IMR-90 (cell line): ENCODE measurements at regions not wholly inside any gene's neighbourhood (a gene's known extent, or its start where the extent isn't known, plus 50 kb on each side); places are given as distances from the start of the nearest gene placed in this dataset.

ENCODE experiments used
- ATAC-seq: fragments of 200-7000 bp; cut with Tn5 transposase; 2 replicates; pipeline ENCODE4 v1.9.1; 2020; ENCODE audit warnings: low read depth, mild to moderate bottlenecking, moderate library complexity
- BruUV-seq: library from RNA; stranded (reverse); fragments of 400-500 nt; replicated peaks from 2 replicates; lab custom pipeline; 2021; lab: Mats Ljungman, UMichigan
- CTCF ChIA-PET: fragments of 300-600 bp; formaldehyde crosslinking; extraction: SDS; loops from one replicate; lab custom pipeline; 2021; ENCODE audit warnings: antibody characterized with exemption; lab: Yijun Ruan, JAX
- POLR2A ChIA-PET: fragments of 300-600 bp; sonication (Branson Sonifier 250); formaldehyde crosslinking; loops from one replicate; lab custom pipeline; 2022; ENCODE audit warnings: antibody characterized with exemption; ENCODE audit not compliant: unreplicated experiment; lab: Charles Lee
- DNase-seq: peaks from one replicate; pipeline ENCODE4 v3.0.0; 2013
- H2AFZ ChIP-seq: replicated peaks from 2 replicates; pipeline ENCODE3; 2013; ENCODE audit warnings: low read length, mild to moderate bottlenecking; ENCODE audit not compliant: poor library complexity
- H2AK5ac ChIP-seq: 2 replicates; pipeline ENCODE4 v1.6.1; 2013; ENCODE audit warnings: low read depth, low read length, inconsistent platforms
- H2AK9ac ChIP-seq: replicated peaks from 2 replicates; pipeline ENCODE3; 2013; ENCODE audit warnings: mild to moderate bottlenecking, low read depth, low read length, moderate library complexity; ENCODE audit not compliant: poor library complexity
- H2BK120ac ChIP-seq: 2 replicates; pipeline ENCODE4 v1.6.1; 2013; ENCODE audit warnings: low read depth, low read length, inconsistent platforms
- H2BK15ac ChIP-seq: 3 replicates; pipeline ENCODE4 v1.6.1; 2013; ENCODE audit warnings: low read depth, low read length, inconsistent platforms
- H2BK20ac ChIP-seq: 2 replicates; pipeline ENCODE4 v1.6.1; 2013; ENCODE audit warnings: low read depth, mild to moderate bottlenecking, inconsistent platforms, low read length, moderate library complexity
- H2BK5ac ChIP-seq: 2 replicates; pipeline ENCODE4 v1.6.1; 2013; ENCODE audit warnings: mild to moderate bottlenecking, low read depth, low read length, inconsistent platforms; ENCODE audit not compliant: poor library complexity, severe bottlenecking
- H3K14ac ChIP-seq: replicated peaks from 2 replicates; pipeline ENCODE4 v1.6.1; 2013; ENCODE audit warnings: low read depth, low read length, inconsistent platforms
- H3K18ac ChIP-seq: 2 replicates; pipeline ENCODE4 v1.6.1; 2013; ENCODE audit warnings: low read depth, low read length, control low read depth
- H3K23ac ChIP-seq: 2 replicates; pipeline ENCODE4 v1.6.1; 2013; ENCODE audit warnings: low read depth, low read length, inconsistent platforms
- H3K27ac ChIP-seq: 2 replicates; pipeline ENCODE4 v1.5.1; 2013; ENCODE audit warnings: mild to moderate bottlenecking, control low read depth, low read length; ENCODE audit not compliant: insufficient read depth
- H3K27me3 ChIP-seq: 2 replicates; pipeline ENCODE4 v1.6.1; 2013; ENCODE audit warnings: low read length; ENCODE audit not compliant: control insufficient read depth, insufficient read depth
- H3K36me3 ChIP-seq: 2 replicates; pipeline ENCODE4 v1.6.1; 2013; ENCODE audit warnings: low read length, mixed read lengths; ENCODE audit not compliant: control insufficient read depth, insufficient read depth
- H3K4ac ChIP-seq: 2 replicates; pipeline ENCODE4 v1.6.1; 2013; ENCODE audit warnings: low read depth, low read length, inconsistent platforms
- H3K4me1 ChIP-seq: 2 replicates; pipeline ENCODE4 v1.6.1; 2013; ENCODE audit warnings: low read length, mixed read lengths; ENCODE audit not compliant: control insufficient read depth, insufficient read depth
- H3K4me2 ChIP-seq: 2 replicates; pipeline ENCODE4 v1.6.1; 2013; ENCODE audit warnings: low read depth, mild to moderate bottlenecking, control low read depth, low read length, moderate library complexity
- H3K4me3 ChIP-seq: 2 replicates; pipeline ENCODE4 v1.5.1; 2013; ENCODE audit warnings: low read depth, mild to moderate bottlenecking, control low read depth, low read length, moderate library complexity; ENCODE audit not compliant: insufficient read depth
- H3K56ac ChIP-seq: 2 replicates; pipeline ENCODE4 v1.6.1; 2013; ENCODE audit warnings: low read length, inconsistent platforms; ENCODE audit not compliant: insufficient read depth; ENCODE audit errors: extremely low read depth
- H3K79me1 ChIP-seq, 2 experiments: 2 replicates each; pipeline ENCODE4 v1.6.1; 2013; ENCODE audit warnings: low read length in 2 of 2, inconsistent platforms in 1 of 2, low read depth in 1 of 2
- H3K9ac ChIP-seq: 2 replicates; pipeline ENCODE4 v1.6.1; 2013; ENCODE audit warnings: low read depth, low read length, control low read depth
- H3K9me1 ChIP-seq: 2 replicates; pipeline ENCODE4 v1.6.1; 2013; ENCODE audit warnings: low read length, inconsistent platforms; ENCODE audit not compliant: insufficient read depth
- H3K9me3 ChIP-seq: 2 replicates; pipeline ENCODE4 v1.6.1; 2013; ENCODE audit warnings: low read length; ENCODE audit not compliant: control insufficient read depth, insufficient read depth
- H4K20me1 ChIP-seq: 2 replicates; pipeline ENCODE4 v1.6.1; 2013; ENCODE audit warnings: low read length, inconsistent platforms; ENCODE audit not compliant: insufficient read depth
- H4K5ac ChIP-seq: 2 replicates; pipeline ENCODE4 v1.6.1; 2013; ENCODE audit warnings: mild to moderate bottlenecking, low read depth, low read length, control low read depth
- H4K8ac ChIP-seq, 2 experiments: 2 replicates each; pipeline ENCODE4 v1.6.1; 2013; ENCODE audit warnings: low read depth in 2 of 2, low read length in 2 of 2, control low read depth in 1 of 2, inconsistent platforms in 1 of 2
- H4K91ac ChIP-seq: 2 replicates; pipeline ENCODE4 v1.6.1; 2013; ENCODE audit warnings: low read depth, low read length, inconsistent platforms; ENCODE audit not compliant: insufficient read depth
- MAFK ChIP-seq: IDR thresholded peaks from 2 replicates; pipeline ENCODE4 v1.6.1; 2012; ENCODE audit warnings: low read depth, low read length, improper control_type of control experiment
- MAZ ChIP-seq: IDR thresholded peaks from 2 replicates; pipeline ENCODE4 v1.6.1; 2012; ENCODE audit warnings: low read depth, mild to moderate bottlenecking, low read length, improper control_type of control experiment, moderate library complexity, borderline replicate concordance
- MXI1 ChIP-seq: IDR thresholded peaks from 2 replicates; pipeline ENCODE4 v1.6.1; 2012; ENCODE audit warnings: low read depth, mild to moderate bottlenecking, low read length, moderate library complexity, borderline replicate concordance
- WGBS, 2 experiments: methylation state at CpG; one replicate each; pipeline versions ENCODE4 v1.1.5 to v1.1.7; 2013; ENCODE audit warnings: missing lambda C conversion rate in 2 of 2; ENCODE audit not compliant: insufficient read length in 1 of 2; ENCODE audit errors: extremely low coverage in 2 of 2; 5-methylcytosine and 5-hydroxymethylcytosine counted together
- dilution Hi-C: fragments of 300-500 bp; cut with HindIII; formaldehyde crosslinking; loops from one replicate; pipeline ENCODE4 v1.14.3; 2018; ENCODE audit warnings: low sequenced_read_pairs; ENCODE audit not compliant: unreplicated experiment
- in situ Hi-C: fragments of 300-500 bp; cut with MboI; formaldehyde crosslinking; loops from 3 replicates; pipeline ENCODE4 v1.14.3; 2019; ENCODE audit warnings: low sequenced_read_pairs, inconsistent platforms, mixed read lengths
- intact Hi-C: fragments of 100-400 bp; cut with micrococcal nuclease; formaldehyde crosslinking; loops from 2 replicates; pipeline ENCODE4 v1.10.0; 2022
- TF ChIP-seq, protein P1 (sequence below): fragments of 150-350 bp; IDR thresholded peaks from 2 replicates; pipeline ENCODE4 v1.6.1; 2016; ENCODE audit warnings: low read depth, mild to moderate bottlenecking, low read length, moderate library complexity, borderline replicate concordance

DNA sequence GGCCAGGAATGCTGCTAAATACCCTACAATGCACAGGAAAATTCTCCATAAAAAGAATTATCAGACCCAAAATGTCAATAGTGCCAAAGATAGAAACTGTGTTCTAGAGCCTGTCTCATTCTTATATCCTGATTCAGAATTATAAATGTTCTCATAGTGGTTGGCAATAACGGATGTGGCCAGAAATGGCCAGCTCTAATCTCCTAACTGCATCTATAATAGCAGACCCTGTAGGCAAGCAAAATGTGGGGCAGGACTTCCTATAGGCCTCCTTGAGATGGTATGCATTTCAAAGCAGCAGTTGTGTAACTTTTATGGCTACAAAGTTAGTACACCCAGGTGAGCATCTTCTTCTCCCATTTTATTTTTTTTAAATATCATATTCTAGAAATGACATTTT lies 95.9 kb upstream of the SGIP1 start:
- no peaks in the 10 kb centered on the region for H3K79me1 ChIP-seq
- H3K18ac ChIP-seq: peak overlapping the region; percentile 41; the same call in 1 of the 2 replicates
- H3K36me3 ChIP-seq: no peaks in the 10 kb centered on the region
- H3K14ac ChIP-seq: peak overlapping the region; percentile 32; the same call in 1 of the 2 replicates
- peak overlapping the region; percentile 44; the same call in 1 of the 2 replicates for H2AK5ac ChIP-seq
- H4K8ac ChIP-seq: peak overlapping the region in 1 of 2 experiments; percentile 23; a peak in 2 of 4 replicates
- peak overlapping the region; percentile 74; the same call in 1 of the 2 replicates for H2BK120ac ChIP-seq
- no peaks in the 10 kb centered on the region for H3K27me3 ChIP-seq
- H3K4me3 ChIP-seq: no peak overlapping the region
- peak overlapping the region; percentile 84 for H2BK5ac ChIP-seq
- ATAC-seq: no peak
- DNase-seq: no peak
- H3K9me3 ChIP-seq: no peaks in the 10 kb centered on the region
- H3K56ac ChIP-seq: no peak overlapping the region
- peaks cover 5% of the 10 kb centered on the region for H3K4me1 ChIP-seq
- peak overlapping the region; percentile 29; the same call in 1 of the 2 replicates for H3K4ac ChIP-seq
- in situ Hi-C loops (loop anchor here (5.0 kb wide), 1 partner anchor 181 kb away; no protein-coding TSS in a partner anchor), intact Hi-C loops (loop anchor here (2.0 to 5.0 kb wide), 2 partner anchors 67 to 86 kb away; no protein-coding TSS in a partner anchor), dilution Hi-C loops (no loop called here)
- no peak overlapping the region for H4K5ac ChIP-seq
- TF ChIP-seq MXI1: no peak
- no peak for TF ChIP-seq MAZ
- TF ChIP-seq, protein P1, sequence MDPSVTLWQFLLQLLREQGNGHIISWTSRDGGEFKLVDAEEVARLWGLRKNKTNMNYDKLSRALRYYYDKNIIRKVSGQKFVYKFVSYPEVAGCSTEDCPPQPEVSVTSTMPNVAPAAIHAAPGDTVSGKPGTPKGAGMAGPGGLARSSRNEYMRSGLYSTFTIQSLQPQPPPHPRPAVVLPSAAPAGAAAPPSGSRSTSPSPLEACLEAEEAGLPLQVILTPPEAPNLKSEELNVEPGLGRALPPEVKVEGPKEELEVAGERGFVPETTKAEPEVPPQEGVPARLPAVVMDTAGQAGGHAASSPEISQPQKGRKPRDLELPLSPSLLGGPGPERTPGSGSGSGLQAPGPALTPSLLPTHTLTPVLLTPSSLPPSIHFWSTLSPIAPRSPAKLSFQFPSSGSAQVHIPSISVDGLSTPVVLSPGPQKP: no peak
- TF ChIP-seq MAFK: no peak
- no TSS peak for BruUV-seq
- H2BK15ac ChIP-seq: peak overlapping the region; percentile 9; the same call in 1 of the 3 replicates
- no peak overlapping the region for H3K23ac ChIP-seq
- peak overlapping the region; percentile 57 for H2BK20ac ChIP-seq
- H3K9ac ChIP-seq: no peak overlapping the region
- ChIA-PET POLR2A (no interaction called here), CTCF (interaction anchor here (1.2 to 3.1 kb wide), 2 partner anchors 8 to 66 kb away, joined by 3 to 20 read pairs; no protein-coding TSS in a partner anchor)
- H3K9me1 ChIP-seq: peaks cover 13% of the 10 kb centered on the region
- H3K27ac ChIP-seq: peak overlapping the region; percentile 49; the same call in 1 of the 2 replicates
- no peaks in the 10 kb centered on the region for H4K20me1 ChIP-seq
- WGBS, 2 experiments: no CpG with 5 or more reads among the region's 1 CpG
- no peak overlapping the region for H3K4me2 ChIP-seq
- H2AK9ac ChIP-seq: no peak overlapping the region
- no peak overlapping the region for H2AFZ ChIP-seq
- H4K91ac ChIP-seq: peak overlapping the region; percentile 30; the same call in 1 of the 2 replicates
